Stimulated activated CD4-positive, alpha-beta T cell treated with anti-CD3 and anti-CD28 coated beads, Interleukin-1b, Interleukin-23, amount 100 ng/mL, for 48 hours (primary cell): ENCODE measurements at regions not wholly inside any gene's neighbourhood (a gene's known extent, or its start where the extent isn't known, plus 50 kb on each side); places are given as distances from the start of the nearest gene placed in this dataset.

Experiments
- DNase-seq: peaks from one replicate; pipeline ENCODE4 v3.0.0-alpha.2; 2020

GRCh38 chr7:108997480-108997879 is 427.8 kb downstream of the DNAJB9 start:
- DNase-seq: no peak

DNA sequence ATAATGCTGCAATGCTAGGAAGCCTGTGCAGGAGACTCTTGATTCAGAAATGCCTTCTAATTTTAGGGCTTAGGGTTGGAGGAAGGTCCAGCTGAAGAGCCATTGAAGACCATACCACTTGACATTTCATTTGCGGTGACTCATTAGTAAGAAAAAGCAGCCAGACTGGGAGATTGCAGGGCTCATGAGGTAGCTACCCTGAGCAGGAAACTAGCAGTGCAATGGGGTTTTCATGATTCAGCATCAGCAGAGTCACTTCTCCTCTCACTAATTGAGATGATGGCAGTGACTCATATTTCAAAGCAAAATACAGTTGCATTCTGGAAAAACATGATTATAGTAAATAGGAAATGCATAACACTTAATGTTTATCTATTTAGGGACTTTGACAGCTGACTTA is 434.1 kb downstream of the DNAJB9 start:
- no peak for DNase-seq

- no peak for DNase-seq
Measured at GRCh38 chr7:109009636-109010035, 440.0 kb downstream of the DNAJB9 start.

- no peak for DNase-seq
Measured at GRCh38 chr7:109020251-109020650, 450.6 kb downstream of the DNAJB9 start.

DNA sequence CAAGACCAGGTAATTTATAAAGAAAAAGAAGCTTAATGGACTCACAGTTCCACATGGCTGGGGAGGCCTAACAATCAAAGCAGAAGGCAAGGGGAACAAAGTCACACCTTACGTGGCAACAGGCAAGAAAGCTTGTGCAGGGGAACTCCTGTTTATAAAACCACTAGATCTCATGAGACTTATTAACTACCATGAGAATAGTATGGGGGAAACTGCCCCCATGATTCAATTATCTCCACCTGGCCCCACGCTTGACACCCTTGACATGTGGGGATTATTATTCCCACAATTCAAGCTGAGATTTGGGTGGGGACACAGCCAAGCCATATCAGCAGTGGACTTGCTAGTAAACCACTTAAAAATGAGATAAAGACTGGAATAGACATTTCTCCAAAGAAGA is 451.7 kb downstream of the DNAJB9 start:
- no peak for DNase-seq

GRCh38 chr7:109029866-109030265 is 460.2 kb downstream of the DNAJB9 start:
- DNase-seq: no peak

DNA sequence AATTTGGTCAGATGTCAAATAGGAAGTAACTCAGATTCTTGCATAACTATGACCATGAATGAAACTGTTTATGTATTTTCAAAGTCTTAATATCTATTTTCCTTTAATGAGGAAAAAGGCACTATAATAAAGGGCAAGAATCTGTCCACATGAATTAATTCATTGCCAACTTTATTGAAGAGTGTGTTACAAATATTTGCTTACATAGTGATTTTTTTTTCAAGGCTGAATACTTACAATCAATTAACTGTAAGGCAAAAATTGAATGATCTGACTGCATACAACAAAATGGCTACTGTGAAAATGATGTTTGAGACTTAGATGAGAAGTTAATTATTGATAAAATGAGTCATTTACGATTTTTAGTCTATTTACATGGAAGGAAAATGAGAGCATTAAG is 475.0 kb downstream of the DNAJB9 start:
- no peak for DNase-seq

DNA sequence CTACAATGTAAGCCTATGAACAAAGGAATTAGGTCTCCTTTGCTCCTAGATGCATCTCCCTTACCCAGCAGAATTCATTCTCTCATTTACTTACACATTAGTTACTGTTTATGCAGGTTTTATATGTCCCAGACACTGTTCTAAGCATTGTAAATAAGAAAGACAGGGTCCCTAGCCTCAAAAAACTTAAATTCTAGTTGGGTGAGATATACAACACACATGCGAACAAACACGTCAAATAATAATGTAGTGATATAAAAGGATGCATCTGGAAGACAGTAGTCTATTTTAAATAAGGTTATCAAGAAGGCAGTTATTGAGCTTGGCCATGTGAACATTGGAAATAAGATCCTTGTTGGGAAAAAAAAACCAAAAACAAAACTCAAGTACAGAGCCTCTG is 479.7 kb downstream of the DNAJB9 start:
- no peak for DNase-seq

DNA sequence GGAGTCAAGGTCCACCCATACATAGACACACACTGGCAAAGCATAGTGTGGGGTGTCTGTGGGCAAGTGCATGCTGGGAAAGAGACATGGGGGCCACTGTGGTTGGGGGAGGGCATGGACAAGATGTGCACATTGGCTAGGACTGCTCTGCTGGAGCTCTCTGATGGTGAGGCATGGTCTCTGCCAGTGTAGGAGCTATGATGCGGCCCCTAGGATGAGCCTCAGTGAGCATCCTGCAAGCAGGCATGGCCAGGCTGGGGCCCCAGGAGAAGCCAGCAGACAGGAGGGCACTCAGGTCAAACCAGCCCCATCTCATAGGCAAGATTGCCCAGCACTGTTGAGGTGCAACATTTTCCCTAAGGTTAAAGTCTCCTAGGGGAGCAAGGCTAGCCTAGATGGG is 489.4 kb downstream of the DNAJB9 start:
- no peak for DNase-seq

DNA sequence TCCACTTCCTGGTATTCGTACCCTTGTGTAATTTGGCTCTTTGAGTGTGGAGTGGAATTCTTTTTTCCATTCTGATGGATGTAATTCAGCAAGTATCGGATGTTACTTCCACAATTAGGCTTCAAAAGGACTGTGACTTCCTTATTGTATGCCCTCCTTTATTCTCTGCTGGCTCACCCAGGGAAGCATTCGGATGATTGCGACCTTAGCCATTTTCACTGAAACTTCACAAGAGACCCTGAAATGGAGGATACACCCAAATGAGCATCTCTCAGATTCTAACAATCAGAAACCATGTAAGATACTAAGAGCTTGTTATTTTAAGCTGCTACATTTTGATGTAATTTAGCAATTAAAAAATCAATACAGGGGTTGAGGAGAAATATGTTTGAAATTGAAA is 493.1 kb downstream of the DNAJB9 start:
- no peak for DNase-seq

DNA sequence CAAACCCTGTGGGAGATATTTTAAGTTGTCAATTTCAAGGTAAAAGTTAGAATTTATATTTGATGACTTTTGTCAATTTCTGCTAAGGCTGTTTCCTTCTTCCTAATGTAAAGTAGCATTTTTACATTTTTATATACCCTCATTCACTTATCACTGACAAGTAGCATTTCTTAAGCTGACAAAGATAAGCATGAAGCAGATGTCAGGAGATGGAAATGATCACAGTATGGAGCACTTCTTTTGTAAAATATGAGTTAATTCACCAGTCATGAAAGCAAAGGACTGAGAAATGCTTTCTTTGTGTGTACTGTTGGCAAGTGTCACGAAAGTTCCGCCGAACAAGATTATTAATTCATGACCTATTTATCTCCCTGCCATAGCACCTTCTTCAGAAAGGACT is 503.9 kb downstream of the DNAJB9 start:
- no peak for DNase-seq

DNA sequence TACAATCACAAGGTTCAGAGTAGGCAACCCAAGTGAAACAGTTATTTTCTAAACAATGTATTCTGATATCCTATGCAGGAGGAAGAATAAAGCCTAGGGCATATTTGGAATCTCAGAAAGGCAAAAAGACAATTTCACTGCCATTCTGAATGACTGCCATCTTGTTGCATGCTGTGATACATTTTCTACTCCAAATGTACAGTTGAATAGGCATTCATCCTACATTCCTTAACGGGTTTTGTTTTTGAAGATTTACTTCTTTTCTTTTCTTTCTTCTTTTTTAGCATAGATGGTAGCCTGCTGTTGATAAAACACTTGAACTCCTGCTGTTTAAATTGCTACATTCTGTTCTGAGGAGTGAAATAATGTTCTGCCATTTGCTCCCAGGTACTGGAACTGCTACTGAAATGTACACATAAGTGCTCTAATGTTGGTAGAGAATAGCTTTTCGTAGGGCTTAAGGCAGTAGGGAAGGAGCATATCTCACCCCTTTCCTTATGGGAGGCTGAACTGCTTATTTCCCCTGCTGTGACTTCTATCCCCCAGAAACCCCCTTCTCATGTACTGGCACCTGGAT is 506.8 kb downstream of the DNAJB9 start:
- DNase-seq: no peak

DNA sequence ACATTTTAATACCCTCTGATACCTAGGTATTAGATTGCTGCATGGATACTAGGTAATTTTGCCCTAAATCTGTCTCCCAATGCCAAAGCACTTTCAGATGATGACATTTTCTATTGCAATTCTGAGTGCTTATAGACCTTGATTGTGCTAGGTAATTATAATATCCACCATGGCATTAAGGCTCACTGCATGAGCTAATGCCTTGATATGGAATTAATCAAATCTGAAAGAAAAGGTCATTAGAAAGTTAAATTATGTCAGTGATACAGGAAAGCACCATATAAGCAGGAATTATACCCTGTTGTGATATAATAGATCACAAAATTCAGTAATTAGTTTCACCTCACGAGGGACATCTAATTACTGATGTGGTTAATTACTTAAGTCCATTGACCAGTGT is 521.4 kb downstream of the DNAJB9 start:
- DNase-seq: no peak

DNA sequence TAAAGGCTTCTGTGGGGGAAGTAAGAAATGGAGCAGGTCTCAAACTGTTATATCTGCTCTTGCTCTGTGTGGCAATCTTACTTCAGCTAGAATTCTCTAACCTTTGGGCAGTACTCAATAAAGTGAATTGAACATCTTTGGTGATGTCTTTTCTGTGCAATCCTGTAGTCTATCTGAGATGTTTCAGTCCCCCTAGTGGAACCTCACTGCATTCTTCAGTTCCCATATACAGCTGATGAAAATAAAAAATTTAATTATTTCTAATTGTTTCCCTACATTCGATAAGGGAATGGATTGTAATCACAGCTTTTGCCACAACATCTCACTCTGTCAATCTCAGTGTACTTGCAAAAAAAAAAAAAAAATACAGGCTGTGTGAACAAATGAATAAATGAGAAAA is 522.6 kb downstream of the DNAJB9 start:
- no peak for DNase-seq

GRCh38 chr7:109101332-109101731 is 531.7 kb downstream of the DNAJB9 start:
- DNase-seq: no peak

GRCh38 chr7:109109558-109109957 is 539.9 kb downstream of the DNAJB9 start:
- no peak for DNase-seq

GRCh38 chr7:109111086-109111485 is 541.4 kb downstream of the DNAJB9 start:
- DNase-seq: no peak

- DNase-seq: no peak
Measured at GRCh38 chr7:109121599-109122300, 552.1 kb downstream of the DNAJB9 start.

- no peak for DNase-seq
Measured at GRCh38 chr7:109125001-109125400, 555.3 kb downstream of the DNAJB9 start.

GRCh38 chr7:109126404-109127050 is 556.9 kb downstream of the DNAJB9 start:
- DNase-seq: no peak

DNA sequence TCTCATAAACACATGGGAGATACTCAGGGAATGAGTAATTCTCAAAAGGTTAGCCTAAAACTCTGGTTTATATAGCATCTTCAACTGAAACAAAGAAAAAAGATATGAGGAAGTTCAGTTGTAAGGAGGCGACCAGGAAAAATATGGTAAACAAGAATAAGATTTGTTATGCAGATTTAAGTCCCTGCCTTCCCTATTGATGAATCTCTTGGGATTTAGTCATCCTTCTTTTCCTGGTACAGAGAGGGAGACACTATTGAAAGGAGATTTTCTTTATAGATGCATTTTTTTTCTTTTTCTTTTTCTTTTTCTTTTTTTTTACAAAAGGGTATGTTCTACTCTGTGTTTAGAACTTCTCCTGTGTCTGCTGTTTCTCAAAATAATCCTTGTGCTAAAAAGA is 557.5 kb downstream of the DNAJB9 start:
- no peak for DNase-seq

GRCh38 chr7:109131141-109131540 is 561.5 kb downstream of the DNAJB9 start:
- no peak for DNase-seq

DNA sequence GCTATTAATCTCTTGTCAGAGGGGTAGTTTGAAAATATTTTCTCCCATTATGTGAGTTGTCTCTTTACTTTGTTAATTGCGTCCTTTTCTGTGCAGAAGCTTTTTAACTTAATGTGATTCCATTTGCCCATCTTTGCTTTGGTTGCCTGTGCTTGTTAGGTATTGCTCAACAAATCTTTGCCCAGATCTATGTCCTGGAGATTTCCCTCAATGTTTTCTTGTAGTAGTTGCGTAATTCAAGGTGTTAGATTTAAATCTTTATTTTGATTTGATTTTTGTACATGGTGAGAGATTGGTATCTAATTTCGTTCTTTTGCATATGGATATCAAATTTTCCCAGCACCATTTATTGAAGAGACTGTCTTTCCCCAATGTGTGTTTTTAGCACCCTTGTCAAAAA is 567.2 kb downstream of the DNAJB9 start:
- DNase-seq: no peak

DNA sequence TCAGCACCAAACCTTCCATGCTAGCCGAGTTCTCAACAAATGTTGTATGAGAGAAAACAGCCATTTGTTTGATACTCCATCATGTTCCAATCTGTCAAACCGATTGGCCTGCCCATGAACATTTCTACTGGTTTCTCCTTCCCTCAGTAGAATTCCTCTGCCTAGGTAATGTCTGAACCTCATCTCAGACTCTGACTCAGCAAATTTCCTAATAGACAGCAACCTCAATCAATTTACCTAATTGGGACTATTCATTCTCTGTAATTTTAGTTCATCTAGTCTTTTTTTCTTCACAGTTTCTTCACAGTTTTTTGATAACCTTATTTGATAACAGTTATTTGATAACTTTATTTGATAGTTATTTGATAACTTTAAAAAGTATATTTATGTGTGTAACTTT is 585.1 kb downstream of the DNAJB9 start:
- no peak for DNase-seq

DNA sequence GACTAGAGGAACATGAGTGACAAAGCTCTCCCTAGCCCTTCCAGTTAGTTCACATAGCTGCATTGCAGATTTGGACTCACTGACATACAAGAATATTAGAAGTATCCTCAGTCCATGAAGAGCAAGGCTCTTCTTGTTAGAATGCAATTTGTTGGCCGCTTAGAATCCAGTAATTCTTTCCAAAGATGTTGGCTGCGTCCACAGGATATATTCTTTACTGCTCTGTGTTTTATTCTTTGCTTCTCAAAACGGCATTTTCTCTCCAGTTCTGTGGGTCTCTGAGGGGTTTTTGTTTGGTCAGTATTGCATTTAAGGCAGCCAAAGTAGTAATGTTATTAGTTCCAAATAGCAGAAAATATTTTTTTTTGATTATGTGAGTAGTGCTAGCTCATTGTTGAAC is 588.6 kb downstream of the DNAJB9 start:
- DNase-seq: no peak
